Ammon's horn (tissue), 1 donor: ENCODE measurements at regions not wholly inside any gene's neighbourhood (a gene's known extent, or its start where the extent isn't known, plus 50 kb on each side); places are given as distances from the start of the nearest gene placed in this dataset.
A peak's percentile ranks its signal among the peaks of the same experiment; 100 is the strongest.

Source experiments
- DNase-seq: peaks from one replicate; pipeline ENCODE4 v3.0.0-alpha.2; 2016; ENCODE audit warnings: low spot score

GRCh38 chr18:50475538-50476193 lies 84.2 kb upstream of the MAPK4 start:
- DNase-seq = no peak

- DNase-seq = no peak
These were observed 67.8 kb upstream of the MAPK4 start for GRCh38 chr18:50492097-50492496.

DNA sequence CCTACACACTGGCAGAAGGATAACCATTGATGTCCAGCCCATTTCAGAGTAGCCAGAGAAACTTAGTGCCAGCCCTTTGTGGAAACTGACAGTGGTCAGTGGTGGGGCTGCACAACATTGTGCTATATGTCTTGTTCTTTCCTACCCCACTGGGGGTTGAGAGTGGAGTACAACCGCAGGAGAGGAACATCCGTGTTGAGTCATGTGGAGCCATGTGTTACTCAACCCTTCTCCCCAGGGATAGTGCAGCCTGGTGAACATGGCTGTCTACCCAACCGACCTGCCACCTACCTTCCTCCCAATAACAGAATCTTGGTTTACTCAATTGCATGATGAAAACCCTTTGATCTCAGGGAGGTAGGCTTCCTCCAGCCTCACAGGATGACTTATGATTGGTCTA lies 65.3 kb upstream of the MAPK4 start:
- no peak for DNase-seq

GRCh38 chr18:50506362-50506761 lies 53.5 kb upstream of the MAPK4 start:
- DNase-seq = no peak

GRCh38 chr18:50507120-50507590 lies 52.7 kb upstream of the MAPK4 start:
- peak; percentile 65 for DNase-seq

DNA sequence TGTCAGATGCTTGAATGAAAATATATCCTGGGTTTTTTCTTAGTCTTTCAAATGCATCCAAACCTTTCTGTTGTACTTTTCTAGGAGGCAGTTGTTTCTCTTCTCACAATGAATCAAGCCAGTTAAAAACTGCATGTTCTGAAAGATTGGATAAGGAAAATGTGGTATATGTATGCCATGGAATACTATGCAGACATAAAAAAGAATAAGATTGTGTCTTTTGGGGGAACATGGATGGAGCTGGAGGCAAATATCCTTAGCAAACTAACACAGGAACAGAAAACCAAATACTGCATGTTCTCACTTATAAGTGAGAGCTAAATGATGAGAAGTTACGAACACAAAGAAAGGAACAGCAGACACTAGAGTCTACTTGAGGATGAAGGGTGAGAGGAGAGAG lies 51.7 kb upstream of the MAPK4 start:
- no peak for DNase-seq

DNA sequence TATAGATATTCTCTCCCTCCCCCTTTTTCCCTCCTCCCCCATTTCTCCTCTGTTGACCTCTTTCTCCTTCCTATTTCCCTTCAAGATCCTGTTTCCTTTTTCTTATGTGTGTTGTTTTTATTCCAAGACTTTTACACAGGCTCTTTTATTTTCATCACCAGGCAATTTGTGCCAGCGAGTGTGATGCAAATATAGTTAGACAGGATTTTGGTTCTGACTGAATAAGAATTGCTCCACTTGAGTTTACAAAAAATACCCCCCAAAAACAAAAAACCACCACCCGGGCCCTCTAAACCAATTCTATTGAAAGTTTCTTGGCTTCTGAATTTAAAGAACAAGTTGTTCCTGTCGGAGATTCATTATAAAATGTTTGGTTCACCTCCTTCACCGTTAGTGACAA lies 50.9 kb upstream of the MAPK4 start:
- DNase-seq = peak; percentile 22
